Tibial nerve (tissue), 4 donors: ENCODE measurements at regions not wholly inside any gene's neighbourhood (a gene's known extent, or its start where the extent isn't known, plus 50 kb on each side); places are given as distances from the start of the nearest gene placed in this dataset.

Source experiments
- CTCF ChIP-seq, 5 experiments: fragments of 200-600 bp in 3 of 5; fragments of 450-650 bp in 2 of 5; sonication (generic) in 3 of 5; IDR thresholded peaks; one replicate each; pipeline ENCODE4 v1.5.1; 2016 to 2019; ENCODE audit warnings: antibody characterized with exemption in 5 of 5, mild to moderate bottlenecking in 3 of 5, moderate library complexity in 2 of 5
- EP300 ChIP-seq, 2 donors: sonication (generic); formaldehyde crosslinking; IDR thresholded peaks; one replicate each; pipeline ENCODE4 v1.6.1; 2017; ENCODE audit warnings: antibody characterized with exemption in 2 of 2, mild to moderate bottlenecking in 1 of 2
- POLR2A ChIP-seq, 2 donors: fragments of 450-650 bp; IDR thresholded peaks; one replicate each; pipeline ENCODE4 v1.6.1; 2017; ENCODE audit warnings: antibody characterized with exemption in 2 of 2, mild to moderate bottlenecking in 2 of 2, moderate library complexity in 2 of 2

GRCh38 chr15:62717496-62717895, 325.1 kb upstream of the TPM1 start:
- TF ChIP-seq CTCF (IDR thresholded peaks at IDR 0.05) (no peak), EP300 (IDR thresholded peaks at IDR 0.05) (no peak), POLR2A (IDR thresholded peaks at IDR 0.05) (no peak)
